NCI-H1436 treated with DMSO at 0.1 percent for 48 hours (cell line): ENCODE measurements at regions not wholly inside any gene's neighbourhood (a gene's known extent, or its start where the extent isn't known, plus 50 kb on each side); places are given as distances from the start of the nearest gene placed in this dataset.

Experiments
- DNase-seq: peaks from one replicate; lab custom pipeline; 2025; lab: John Stamatoyannopoulos, UW

DNA sequence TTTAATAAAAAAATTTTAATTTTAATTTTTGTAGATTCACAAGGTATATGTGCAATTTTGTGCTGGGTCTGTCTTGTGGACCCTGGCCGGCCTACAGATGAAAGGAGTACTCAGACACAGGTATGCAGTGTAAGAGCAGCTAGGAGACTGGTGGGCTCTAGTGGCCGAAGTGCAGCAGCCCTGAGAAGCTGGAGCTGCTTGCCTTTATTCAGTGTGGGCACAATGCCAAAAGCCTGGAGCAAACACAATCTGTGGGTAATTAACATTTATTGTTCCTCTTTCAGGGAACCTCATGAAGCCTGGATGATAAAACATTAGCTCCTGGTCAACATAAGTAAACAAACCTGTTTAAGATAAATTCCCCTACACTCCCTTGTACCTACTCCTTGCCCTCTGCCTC is 135.7 kb upstream of the SEL1L start:
- no peak for DNase-seq

- DNase-seq = no peak
Observed at GRCh38 chr14:81673930-81674329, 140.3 kb upstream of the SEL1L start.

DNA sequence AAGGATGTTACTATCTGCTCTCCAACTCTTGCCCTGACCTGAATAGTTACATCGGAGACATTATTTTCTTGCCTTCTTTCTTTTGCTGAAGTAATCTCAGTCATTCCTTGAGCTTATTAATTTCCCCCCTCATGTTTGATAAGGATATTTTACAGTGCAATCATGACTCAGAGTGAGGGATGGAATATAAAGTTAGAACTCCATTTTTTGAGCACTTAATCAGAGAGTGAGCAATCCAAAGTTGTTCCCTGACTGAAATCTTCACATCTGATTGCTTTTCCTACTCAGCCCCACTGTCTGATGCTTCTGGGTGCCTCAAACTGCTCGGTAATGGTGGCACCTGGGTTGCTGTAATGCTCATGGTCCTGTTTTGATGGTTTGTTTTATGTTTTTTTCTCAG is 142.7 kb upstream of the SEL1L start:
- DNase-seq = no peak

GRCh38 chr14:81676879-81677278 is 143.2 kb upstream of the SEL1L start:
- no peak for DNase-seq

GRCh38 chr14:81677736-81678135 is 144.1 kb upstream of the SEL1L start:
- DNase-seq = no peak

DNA sequence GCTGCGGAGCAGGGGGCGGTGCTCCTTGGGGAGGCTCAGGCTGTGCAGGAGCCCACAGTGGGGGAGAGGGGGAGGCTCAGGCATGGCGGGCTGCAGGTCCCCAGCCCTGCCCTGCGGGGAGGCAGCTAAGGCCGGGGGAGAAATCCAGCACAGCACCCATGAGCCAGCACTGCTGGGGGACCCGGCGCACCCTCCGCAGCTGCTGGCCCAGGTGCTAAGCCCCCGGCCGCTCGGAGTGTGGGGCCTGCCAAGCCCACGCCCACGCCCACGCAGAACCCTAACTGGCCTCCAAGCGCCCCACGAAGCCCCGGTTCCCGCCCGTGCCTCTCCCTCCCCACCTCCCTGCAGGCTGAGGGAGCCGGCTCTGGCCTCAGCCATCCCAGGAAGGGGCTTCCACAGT is 145.6 kb upstream of the SEL1L start:
- no peak for DNase-seq

GRCh38 chr14:81681541-81681940 is 147.9 kb upstream of the SEL1L start:
- DNase-seq = no peak

GRCh38 chr14:81682134-81682533 is 148.5 kb upstream of the SEL1L start:
- DNase-seq = no peak

DNA sequence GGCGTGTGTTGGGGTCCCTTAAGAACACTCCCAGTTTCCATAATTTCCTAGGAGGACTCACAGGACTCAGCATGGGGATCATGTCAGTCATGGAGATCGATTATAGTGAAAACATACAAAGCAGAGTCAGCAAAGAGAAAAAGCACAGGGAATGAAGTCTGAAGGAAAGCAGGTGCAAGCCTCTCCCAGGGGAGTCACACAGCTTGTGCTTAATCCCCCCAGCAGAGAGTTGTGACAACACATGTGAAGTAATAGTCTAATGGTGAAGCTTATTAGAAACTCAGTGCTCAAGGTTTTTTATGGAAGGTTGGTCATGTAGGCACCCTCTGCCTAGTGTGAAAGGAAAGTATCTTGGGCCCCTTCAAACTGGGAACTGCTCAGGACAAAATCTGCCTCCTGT is 149.0 kb upstream of the SEL1L start:
- no peak for DNase-seq

GRCh38 chr14:81684696-81685095 is 151.0 kb upstream of the SEL1L start:
- DNase-seq = no peak

DNA sequence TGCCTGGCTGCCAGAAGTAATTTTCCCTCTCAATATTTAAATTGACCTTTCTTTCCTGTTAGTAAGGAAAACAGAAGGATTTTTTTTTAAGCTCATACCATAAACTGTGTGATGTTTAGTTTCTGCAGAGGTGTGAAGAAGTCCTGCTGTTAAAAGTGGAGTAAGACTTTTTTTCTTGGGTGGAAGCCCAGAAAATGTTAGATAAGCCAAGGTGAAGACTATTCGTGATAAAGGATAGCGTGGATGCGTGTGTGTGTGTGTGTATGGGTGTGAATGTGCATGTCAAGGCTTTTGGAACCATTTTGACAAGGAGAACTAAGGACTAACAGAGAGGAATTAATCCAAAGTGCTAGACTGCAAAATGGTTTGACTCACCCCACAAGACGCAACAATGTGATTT is 152.9 kb upstream of the SEL1L start:
- no peak for DNase-seq

DNA sequence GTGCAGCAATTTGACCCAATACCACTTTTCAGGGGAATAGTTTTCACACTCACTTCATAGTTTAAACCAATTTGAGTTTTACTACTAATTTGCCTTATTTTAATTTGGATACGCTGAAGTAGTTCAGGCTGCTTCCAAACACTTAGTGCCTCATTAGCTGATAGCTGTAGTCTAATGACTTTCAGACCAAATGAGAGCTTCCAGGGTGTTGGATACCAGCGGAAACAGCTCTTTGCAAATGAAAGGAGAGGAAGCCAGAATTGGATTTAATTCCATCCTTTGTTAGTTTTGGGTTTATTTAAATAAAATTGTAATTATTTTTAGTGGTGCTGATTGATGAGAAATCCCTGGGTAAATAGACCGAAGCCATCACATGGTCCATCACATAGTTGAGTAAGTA is 158.3 kb upstream of the SEL1L start:
- DNase-seq = no peak

GRCh38 chr14:81694419-81694818 is 160.8 kb upstream of the SEL1L start:
- no peak for DNase-seq

DNA sequence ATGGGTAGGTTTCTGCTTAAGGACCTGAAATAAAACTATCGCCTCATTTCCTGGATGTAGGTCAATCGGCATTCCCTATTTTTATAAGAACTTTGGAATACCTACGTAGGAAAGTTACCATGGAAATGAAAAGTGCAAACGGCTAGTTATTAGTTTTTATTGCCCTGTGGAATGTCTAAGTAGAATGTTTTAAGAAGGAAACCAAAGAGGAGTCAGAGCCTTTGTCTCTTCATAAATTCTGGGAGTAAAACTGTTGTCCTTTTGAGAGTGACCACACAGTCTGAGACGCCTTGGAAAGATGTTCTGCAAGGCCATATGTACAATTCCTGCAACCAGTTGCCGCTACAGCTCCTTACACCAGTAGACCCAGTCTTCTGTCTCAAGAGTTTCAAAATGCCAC is 176.0 kb upstream of the SEL1L start:
- DNase-seq = no peak

- no peak for DNase-seq
Observed at GRCh38 chr14:81710232-81710845, 176.7 kb upstream of the SEL1L start.

DNA sequence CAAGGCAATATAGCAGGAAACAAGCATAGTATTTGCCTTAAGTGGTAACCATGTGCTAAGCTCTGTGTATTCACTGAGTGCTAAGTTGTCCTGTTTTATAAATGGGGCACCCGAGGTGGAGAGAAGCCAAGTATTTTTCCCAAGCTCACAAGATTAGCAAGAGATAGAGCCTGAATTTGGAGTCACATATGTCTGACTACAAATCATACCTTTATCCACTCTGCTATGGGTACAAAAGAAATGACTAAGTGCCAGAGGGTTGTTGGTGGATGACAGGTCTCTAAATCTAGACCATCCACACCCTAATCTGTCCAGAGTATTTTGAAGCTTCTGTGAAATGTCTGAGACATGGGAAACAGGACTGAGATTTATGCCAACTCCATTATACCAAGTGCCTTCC is 182.1 kb upstream of the SEL1L start:
- DNase-seq = no peak

DNA sequence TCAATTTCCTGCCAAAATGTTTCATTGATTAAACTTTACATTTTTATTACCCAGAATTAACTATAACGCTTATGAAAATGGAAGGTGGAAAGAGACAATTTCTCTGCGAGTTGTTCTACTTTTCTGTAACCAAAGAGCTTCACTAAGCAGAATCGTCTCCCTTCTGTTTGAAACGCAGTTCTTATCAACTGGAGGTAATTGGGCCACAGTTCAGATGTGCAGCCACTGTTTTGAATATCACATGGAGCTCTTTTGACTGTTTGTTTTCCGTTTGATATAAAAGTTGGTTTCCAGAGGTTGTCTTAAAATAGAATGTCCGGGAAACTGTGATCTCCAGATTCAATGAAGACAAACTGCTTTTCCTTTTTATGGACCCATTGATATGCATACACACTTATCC is 183.3 kb upstream of the SEL1L start:
- no peak for DNase-seq

- DNase-seq = no peak
Observed at GRCh38 chr14:81723956-81724355, 190.3 kb upstream of the SEL1L start.

DNA sequence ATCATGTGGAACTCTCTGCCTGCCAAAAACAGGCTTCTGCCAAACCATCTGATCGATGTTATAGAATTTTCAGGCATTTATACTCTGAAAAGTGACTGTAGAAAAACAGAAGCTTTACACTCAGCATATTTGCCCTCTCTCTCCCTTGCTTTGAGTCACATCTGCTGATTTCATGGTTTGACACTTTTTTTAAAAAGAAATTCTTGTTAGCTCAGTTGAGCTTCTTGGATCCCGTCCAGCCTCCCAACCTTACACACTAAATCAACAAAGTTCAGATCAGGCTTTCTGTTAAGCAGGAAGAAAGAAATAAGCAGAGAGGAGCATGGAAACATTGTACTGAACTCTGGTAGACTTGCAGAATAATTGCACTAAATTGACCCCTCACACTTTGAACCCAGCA is 193.6 kb upstream of the SEL1L start:
- DNase-seq = no peak

DNA sequence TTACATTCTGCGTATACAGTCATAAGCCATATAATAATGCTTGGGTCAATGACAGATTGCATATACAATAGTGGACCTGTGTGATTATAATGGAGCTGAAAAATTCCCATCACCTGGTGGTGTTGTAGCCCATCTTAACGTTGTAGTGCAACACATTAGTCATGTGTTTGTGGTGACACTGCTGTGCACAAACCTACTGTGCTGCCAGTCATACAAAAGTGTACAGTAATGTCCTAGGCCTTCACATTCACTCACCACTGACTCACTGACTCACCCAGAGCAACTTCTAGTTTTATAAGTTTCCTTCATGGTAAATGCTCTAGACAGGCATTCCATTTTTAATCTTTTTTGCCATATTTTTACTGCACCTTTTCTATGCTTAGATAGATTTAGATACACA is 194.8 kb upstream of the SEL1L start:
- no peak for DNase-seq

DNA sequence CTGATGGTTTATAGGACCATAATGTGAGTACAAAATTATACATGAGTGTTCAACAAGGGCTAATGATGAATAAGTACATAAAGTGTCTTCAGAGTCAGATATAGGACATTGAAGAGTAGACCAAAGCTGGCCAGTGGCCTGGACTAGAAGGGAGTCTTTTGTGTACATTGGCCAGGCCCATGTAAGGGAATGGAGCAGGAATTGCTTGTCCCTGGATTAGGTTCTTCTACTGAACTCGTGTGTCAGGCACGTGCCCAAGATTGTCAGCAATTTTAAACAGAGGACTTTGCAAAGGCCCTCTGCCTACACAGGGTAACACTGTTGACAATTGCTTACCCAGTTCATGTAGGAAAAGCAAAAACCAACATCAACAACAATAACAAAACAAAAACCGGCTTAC is 196.0 kb upstream of the SEL1L start:
- no peak for DNase-seq

DNA sequence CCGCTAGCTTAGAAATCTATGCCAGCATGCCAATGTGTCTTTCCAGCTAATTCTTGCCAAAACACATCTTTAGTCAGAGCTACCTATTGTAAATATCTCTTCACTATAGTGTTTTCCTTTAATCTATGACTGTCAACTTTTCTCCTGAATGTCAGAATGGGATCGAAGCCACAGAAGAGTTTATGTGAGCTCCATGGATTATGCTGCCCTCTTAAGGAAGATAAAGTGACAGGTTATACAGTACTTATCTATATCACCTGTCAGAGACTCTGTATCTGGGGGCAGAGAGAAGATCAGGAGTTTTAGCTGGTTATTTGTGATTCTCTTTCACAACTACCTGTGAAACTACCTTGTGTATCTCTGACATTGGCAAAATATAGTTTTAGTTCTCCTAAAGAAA is 204.3 kb upstream of the SEL1L start:
- no peak for DNase-seq

- DNase-seq = no peak
Observed at GRCh38 chr14:81738946-81739659, 205.4 kb upstream of the SEL1L start.

- no peak for DNase-seq
Observed at GRCh38 chr14:81743605-81744004, 210.0 kb upstream of the SEL1L start.
